GM23248 (cell line): ENCODE measurements at regions not wholly inside any gene's neighbourhood (a gene's known extent, or its start where the extent isn't known, plus 50 kb on each side); places are given as distances from the start of the nearest gene placed in this dataset.
A peak's percentile ranks its signal among the peaks of the same experiment; 100 is the strongest.

Source experiments
- DNase-seq: peaks from one replicate; pipeline ENCODE4 v3.0.0-alpha.2; 2015
- H2AFZ ChIP-seq: fragments of 200-600 bp; sonication (generic); 2 replicates; pipeline ENCODE4 v1.6.1; 2016; ENCODE audit warnings: antibody characterized with exemption
- H3F3A ChIP-seq: fragments of 200-600 bp; sonication (generic); 2 replicates; pipeline ENCODE4 v1.6.1; 2016; ENCODE audit warnings: mild to moderate bottlenecking, antibody characterized with exemption, mixed run types; ENCODE audit not compliant: insufficient read depth
- H3K27ac ChIP-seq: fragments of 200-600 bp; sonication (generic); 2 replicates; pipeline ENCODE4 v1.5.1; 2016; ENCODE audit warnings: mild to moderate bottlenecking
- H3K27me3 ChIP-seq: fragments of 200-600 bp; sonication (generic); replicated peaks from 2 replicates; pipeline ENCODE4 v1.6.1; 2016; ENCODE audit warnings: mild to moderate bottlenecking; ENCODE audit not compliant: insufficient read depth
- H3K36me3 ChIP-seq: fragments of 200-600 bp; sonication (generic); 2 replicates; pipeline ENCODE4 v1.6.1; 2016; ENCODE audit warnings: low read depth, mild to moderate bottlenecking
- H3K4me1 ChIP-seq: fragments of 200-600 bp; sonication (generic); 2 replicates; pipeline ENCODE4 v1.6.1; 2016; ENCODE audit warnings: mild to moderate bottlenecking; ENCODE audit not compliant: insufficient read depth
- H3K4me2 ChIP-seq: fragments of 200-600 bp; sonication (generic); one replicate; pipeline ENCODE4 v1.6.1; 2016; ENCODE audit warnings: mild to moderate bottlenecking; ENCODE audit not compliant: unreplicated experiment
- H3K4me3 ChIP-seq: fragments of 200-600 bp; sonication (generic); 2 replicates; pipeline ENCODE4 v1.5.1; 2016; ENCODE audit warnings: mild to moderate bottlenecking
- H3K79me2 ChIP-seq: fragments of 200-600 bp; sonication (generic); 2 replicates; pipeline ENCODE4 v1.6.1; 2016; ENCODE audit warnings: mild to moderate bottlenecking; ENCODE audit not compliant: insufficient read depth
- H3K9ac ChIP-seq: fragments of 200-600 bp; sonication (generic); 2 replicates; pipeline ENCODE4 v1.6.1; 2016; ENCODE audit warnings: mild to moderate bottlenecking
- H3K9me2 ChIP-seq: fragments of 200-600 bp; sonication (generic); 2 replicates; pipeline ENCODE4 v1.6.1; 2016; ENCODE audit warnings: mixed run types, mild to moderate bottlenecking, moderate library complexity; ENCODE audit not compliant: insufficient read depth
- H3K9me3 ChIP-seq: fragments of 200-600 bp; sonication (generic); one replicate; pipeline ENCODE4 v1.6.1; 2017; ENCODE audit warnings: low read depth
- H4K20me1 ChIP-seq: fragments of 200-600 bp; sonication (generic); 2 replicates; pipeline ENCODE4 v1.6.0; 2016; ENCODE audit not compliant: insufficient read depth
- EZH2 ChIP-seq: fragments of 200-600 bp; sonication (generic); IDR thresholded peaks from 2 replicates; pipeline ENCODE4 v1.6.1; 2018; ENCODE audit warnings: antibody characterized with exemption, mild to moderate bottlenecking; ENCODE audit not compliant: insufficient read depth, poor library complexity, severe bottlenecking
- EZH2phosphoT487 ChIP-seq: fragments of 200-600 bp; sonication (generic); IDR thresholded peaks from 2 replicates; pipeline ENCODE4 v1.6.1; 2018; ENCODE audit warnings: antibody characterized with exemption, moderate library complexity, mild to moderate bottlenecking, low read depth; ENCODE audit not compliant: insufficient read depth
- WGBS, 2 experiments: methylation state at CpG; one replicate each; pipeline ENCODE4 v1.1.6; 2015 to 2017; ENCODE audit warnings: low lambda C conversion rate in 2 of 2, low coverage in 1 of 2; ENCODE audit errors: missing lambda C conversion rate in 2 of 2; 5-methylcytosine and 5-hydroxymethylcytosine counted together
- in situ Hi-C: fragments of 300-500 bp; cut with MboI; formaldehyde crosslinking; loops from 2 replicates; pipeline ENCODE4 v1.15.0; 2020

GRCh38 chr2:23231865-23232264 lies 153.1 kb upstream of the KLHL29 start:
- Histone ChIP-seq H3K4me3 (no peak overlapping the region), H3K27ac (no peak overlapping the region), H3K4me1 (peaks cover 3% of the 10 kb centered on the region; the same call in 1 of the 2 replicates), H3K9ac (no peak overlapping the region), H3K36me3 (no peaks in the 10 kb centered on the region), H3K9me2 (no peaks in the 10 kb centered on the region), H2AFZ (no peak overlapping the region), H3K4me2 (no peak overlapping the region), H3K9me3 (no peaks in the 10 kb centered on the region), H3K27me3 (0 out of 2 replicates have a peak, but pooled peaks cover 3% of the 10 kb centered on the region), H3K79me2 (no peaks in the 10 kb centered on the region), H3F3A (peaks cover 10% of the 10 kb centered on the region; the same call in 1 of the 2 replicates), H4K20me1 (no peaks in the 10 kb centered on the region)
- in situ Hi-C loops = no loop called here
- TF ChIP-seq EZH2 (no peak), EZH2phosphoT487 (no peak)
- 46 to 57% methylated on average over 7 of the region's 7 CpGs for WGBS, 2 experiments
- DNase-seq = no peak

GRCh38 chr2:23235292-23235691 lies 149.7 kb upstream of the KLHL29 start:
- no peaks in the 10 kb centered on the region for H3K36me3 ChIP-seq
- TF ChIP-seq EZH2phosphoT487 (no peak), EZH2 (no peak)
- H3K4me3 ChIP-seq = no peak overlapping the region
- in situ Hi-C loops = no loop called here
- H2AFZ ChIP-seq = no peak overlapping the region
- WGBS, 2 experiments = 3 to 5% methylated on average over 2 of the region's 2 CpGs
- peaks cover 10% of the 10 kb centered on the region; the same call in 1 of the 2 replicates for H3F3A ChIP-seq
- H3K9me2 ChIP-seq = no peaks in the 10 kb centered on the region
- peak; percentile 92 for DNase-seq
- H3K9me3 ChIP-seq = no peaks in the 10 kb centered on the region
- H3K9ac ChIP-seq = no peak overlapping the region
- H3K4me1 ChIP-seq = peaks cover 3% of the 10 kb centered on the region; the same call in 1 of the 2 replicates
- no peak overlapping the region for H3K27ac ChIP-seq
- H3K27me3 ChIP-seq = peaks cover 27% of the 10 kb centered on the region
- H3K4me2 ChIP-seq = peak overlapping the region; percentile 11
- H3K79me2 ChIP-seq = no peaks in the 10 kb centered on the region
- no peaks in the 10 kb centered on the region for H4K20me1 ChIP-seq

DNA sequence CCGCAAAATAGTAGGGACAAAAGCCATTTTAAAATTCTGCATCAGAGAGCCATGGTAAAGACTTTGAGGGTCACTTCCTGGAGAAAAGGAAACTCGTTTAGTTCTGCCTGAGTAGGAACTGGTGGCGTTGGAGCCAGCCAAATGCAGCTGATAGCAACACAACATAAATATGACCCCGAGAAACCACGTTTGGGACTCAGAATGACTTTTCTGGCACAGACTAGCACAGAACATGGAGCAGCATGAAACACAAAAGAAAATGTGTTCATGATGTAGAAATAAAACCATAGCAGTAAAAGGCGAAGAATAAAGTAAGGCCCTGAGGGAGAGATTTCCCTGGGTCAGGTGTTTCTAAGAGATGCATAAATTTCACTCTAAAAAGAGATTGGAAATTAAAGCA lies 149.2 kb upstream of the KLHL29 start:
- no peaks in the 10 kb centered on the region for H3K9me2 ChIP-seq
- no peak overlapping the region for H3K9ac ChIP-seq
- no peaks in the 10 kb centered on the region for H4K20me1 ChIP-seq
- H3K36me3 ChIP-seq = no peaks in the 10 kb centered on the region
- H2AFZ ChIP-seq = no peak overlapping the region
- no peak overlapping the region for H3K27ac ChIP-seq
- no peaks in the 10 kb centered on the region for H3K9me3 ChIP-seq
- H3K27me3 ChIP-seq = peaks cover 27% of the 10 kb centered on the region
- no peaks in the 10 kb centered on the region for H3K79me2 ChIP-seq
- no peak for DNase-seq
- WGBS, 2 experiments = 59 to 64% methylated on average over 6 of the region's 6 CpGs
- no peak for TF ChIP-seq EZH2phosphoT487
- TF ChIP-seq EZH2 = no peak
- H3K4me1 ChIP-seq = peaks cover 3% of the 10 kb centered on the region; the same call in 1 of the 2 replicates
- in situ Hi-C loops = no loop called here
- no peak overlapping the region for H3K4me2 ChIP-seq
- H3F3A ChIP-seq = peaks cover 10% of the 10 kb centered on the region; the same call in 1 of the 2 replicates
- no peak overlapping the region for H3K4me3 ChIP-seq

DNA sequence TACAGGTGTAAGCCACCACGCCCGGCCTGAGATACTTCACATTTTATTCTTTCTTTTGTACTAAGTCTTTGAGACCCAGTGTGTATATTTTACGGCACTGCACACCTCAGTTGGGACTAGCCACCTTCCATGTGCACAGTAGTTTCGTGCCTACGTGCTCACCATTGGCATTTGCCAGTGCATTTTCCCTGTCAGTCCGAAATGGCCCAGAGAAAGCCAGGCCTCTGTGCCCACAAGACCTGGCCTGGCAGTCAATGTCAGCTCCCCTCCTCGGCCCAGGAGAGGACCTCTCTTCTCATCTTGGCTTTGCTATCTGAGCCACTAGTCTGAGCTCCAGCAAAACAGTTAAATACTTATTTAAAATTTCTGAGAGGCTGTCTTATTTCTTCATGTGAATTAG lies 147.8 kb upstream of the KLHL29 start:
- H3K27ac ChIP-seq = no peak overlapping the region
- no peak overlapping the region for H3K9ac ChIP-seq
- no peak for DNase-seq
- in situ Hi-C loops = no loop called here
- no peaks in the 10 kb centered on the region for H3K79me2 ChIP-seq
- WGBS, 2 experiments = 66 to 68% methylated on average over 7 of the region's 7 CpGs
- H3K36me3 ChIP-seq = no peaks in the 10 kb centered on the region
- H3K4me3 ChIP-seq = no peak overlapping the region
- H2AFZ ChIP-seq = no peak overlapping the region
- peaks cover 3% of the 10 kb centered on the region; the same call in 1 of the 2 replicates for H3K4me1 ChIP-seq
- H3K9me3 ChIP-seq = no peaks in the 10 kb centered on the region
- TF ChIP-seq EZH2 = no peak
- peaks cover 10% of the 10 kb centered on the region; the same call in 1 of the 2 replicates for H3F3A ChIP-seq
- no peak overlapping the region for H3K4me2 ChIP-seq
- no peaks in the 10 kb centered on the region for H3K9me2 ChIP-seq
- peaks cover 27% of the 10 kb centered on the region for H3K27me3 ChIP-seq
- H4K20me1 ChIP-seq = no peaks in the 10 kb centered on the region
